GM23248 (cell line): ENCODE measurements at regions not wholly inside any gene's neighbourhood (a gene's known extent, or its start where the extent isn't known, plus 50 kb on each side); places are given as distances from the start of the nearest gene placed in this dataset.

Experiments used
- DNase-seq: peaks from one replicate; pipeline ENCODE4 v3.0.0-alpha.2; 2015
- H2AFZ ChIP-seq: fragments of 200-600 bp; sonication (generic); 2 replicates; pipeline ENCODE4 v1.6.1; 2016; ENCODE audit warnings: antibody characterized with exemption
- H3F3A ChIP-seq: fragments of 200-600 bp; sonication (generic); 2 replicates; pipeline ENCODE4 v1.6.1; 2016; ENCODE audit warnings: mild to moderate bottlenecking, antibody characterized with exemption, mixed run types; ENCODE audit not compliant: insufficient read depth
- H3K27ac ChIP-seq: fragments of 200-600 bp; sonication (generic); 2 replicates; pipeline ENCODE4 v1.5.1; 2016; ENCODE audit warnings: mild to moderate bottlenecking
- H3K27me3 ChIP-seq: fragments of 200-600 bp; sonication (generic); replicated peaks from 2 replicates; pipeline ENCODE4 v1.6.1; 2016; ENCODE audit warnings: mild to moderate bottlenecking; ENCODE audit not compliant: insufficient read depth
- H3K36me3 ChIP-seq: fragments of 200-600 bp; sonication (generic); 2 replicates; pipeline ENCODE4 v1.6.1; 2016; ENCODE audit warnings: low read depth, mild to moderate bottlenecking
- H3K4me1 ChIP-seq: fragments of 200-600 bp; sonication (generic); 2 replicates; pipeline ENCODE4 v1.6.1; 2016; ENCODE audit warnings: mild to moderate bottlenecking; ENCODE audit not compliant: insufficient read depth
- H3K4me2 ChIP-seq: fragments of 200-600 bp; sonication (generic); one replicate; pipeline ENCODE4 v1.6.1; 2016; ENCODE audit warnings: mild to moderate bottlenecking; ENCODE audit not compliant: unreplicated experiment
- H3K4me3 ChIP-seq: fragments of 200-600 bp; sonication (generic); 2 replicates; pipeline ENCODE4 v1.5.1; 2016; ENCODE audit warnings: mild to moderate bottlenecking
- H3K79me2 ChIP-seq: fragments of 200-600 bp; sonication (generic); 2 replicates; pipeline ENCODE4 v1.6.1; 2016; ENCODE audit warnings: mild to moderate bottlenecking; ENCODE audit not compliant: insufficient read depth
- H3K9ac ChIP-seq: fragments of 200-600 bp; sonication (generic); 2 replicates; pipeline ENCODE4 v1.6.1; 2016; ENCODE audit warnings: mild to moderate bottlenecking
- H3K9me2 ChIP-seq: fragments of 200-600 bp; sonication (generic); 2 replicates; pipeline ENCODE4 v1.6.1; 2016; ENCODE audit warnings: mixed run types, mild to moderate bottlenecking, moderate library complexity; ENCODE audit not compliant: insufficient read depth
- H3K9me3 ChIP-seq: fragments of 200-600 bp; sonication (generic); one replicate; pipeline ENCODE4 v1.6.1; 2017; ENCODE audit warnings: low read depth
- H4K20me1 ChIP-seq: fragments of 200-600 bp; sonication (generic); 2 replicates; pipeline ENCODE4 v1.6.0; 2016; ENCODE audit not compliant: insufficient read depth
- EZH2 ChIP-seq: fragments of 200-600 bp; sonication (generic); IDR thresholded peaks from 2 replicates; pipeline ENCODE4 v1.6.1; 2018; ENCODE audit warnings: antibody characterized with exemption, mild to moderate bottlenecking; ENCODE audit not compliant: insufficient read depth, poor library complexity, severe bottlenecking
- EZH2phosphoT487 ChIP-seq: fragments of 200-600 bp; sonication (generic); IDR thresholded peaks from 2 replicates; pipeline ENCODE4 v1.6.1; 2018; ENCODE audit warnings: antibody characterized with exemption, moderate library complexity, mild to moderate bottlenecking, low read depth; ENCODE audit not compliant: insufficient read depth
- WGBS, 2 experiments: methylation state at CpG; one replicate each; pipeline ENCODE4 v1.1.6; 2015 to 2017; ENCODE audit warnings: low lambda C conversion rate in 2 of 2, low coverage in 1 of 2; ENCODE audit errors: missing lambda C conversion rate in 2 of 2; 5-methylcytosine and 5-hydroxymethylcytosine counted together
- in situ Hi-C: fragments of 300-500 bp; cut with MboI; formaldehyde crosslinking; loops from 2 replicates; pipeline ENCODE4 v1.15.0; 2020

DNA sequence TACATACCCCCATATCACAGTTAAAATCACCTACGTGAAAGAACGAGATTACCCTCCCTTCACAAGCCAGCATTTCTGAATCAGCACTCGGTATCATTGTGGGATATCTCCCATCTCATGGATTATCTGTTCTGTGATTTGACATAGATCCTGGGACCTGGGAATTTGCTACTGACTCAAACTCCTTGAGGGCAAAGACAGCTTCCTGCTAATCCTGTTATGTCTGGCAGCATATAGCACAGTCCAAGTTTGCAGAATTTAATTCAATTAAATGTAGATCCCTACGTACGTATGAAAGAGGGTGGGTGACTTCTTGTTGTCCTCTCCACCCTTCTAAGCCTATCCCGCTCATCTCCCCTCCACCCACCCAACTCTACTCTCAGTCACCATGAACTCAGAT, 476.5 kb downstream of the KLF5 start:
- Histone ChIP-seq H3K4me2 (no peak overlapping the region), H3K9me2 (no peaks in the 10 kb centered on the region), H3K36me3 (no peaks in the 10 kb centered on the region), H3K9ac (no peak overlapping the region), H3K27me3 (no peaks in the 10 kb centered on the region; the same call in 1 of the 2 replicates), H3K79me2 (no peaks in the 10 kb centered on the region), H3K27ac (no peak overlapping the region), H3K4me3 (no peak overlapping the region), H3K9me3 (no peaks in the 10 kb centered on the region), H2AFZ (no peak overlapping the region), H3F3A (no peaks in the 10 kb centered on the region), H3K4me1 (no peaks in the 10 kb centered on the region), H4K20me1 (no peaks in the 10 kb centered on the region)
- no peak for TF ChIP-seq EZH2
- no peak for TF ChIP-seq EZH2phosphoT487
- DNase-seq: no peak
- 55 to 63% methylated on average over 6 of the region's 6 CpGs for WGBS, 2 experiments
- in situ Hi-C loops: no loop called here

DNA sequence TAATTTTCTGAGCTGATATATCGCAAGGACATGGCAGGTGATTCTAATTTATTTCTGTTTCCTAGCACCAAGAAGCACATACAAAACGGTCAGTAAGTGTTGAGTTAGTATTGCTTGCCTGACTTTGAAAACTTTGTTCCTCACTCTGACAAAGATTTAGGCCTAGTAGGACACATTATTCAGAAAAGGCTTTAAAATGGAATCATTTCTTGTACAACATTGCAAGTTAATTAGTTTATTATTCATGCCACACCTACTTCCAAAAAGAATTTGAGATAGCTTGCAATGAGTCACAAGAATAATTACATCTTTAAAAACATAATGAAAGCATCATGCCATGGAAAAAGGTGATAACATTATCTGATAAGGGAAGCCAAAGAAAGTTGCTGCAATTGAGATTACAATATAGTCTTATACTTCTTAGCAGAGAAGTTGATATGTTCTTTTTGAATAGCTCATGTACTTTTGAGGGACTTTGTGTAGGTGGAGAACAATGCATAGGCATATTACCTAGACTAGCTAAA, 474.2 kb downstream of the KLF5 start:
- no peak for DNase-seq
- in situ Hi-C loops: no loop called here
- 21 to 23% methylated on average over 2 of the region's 2 CpGs for WGBS, 2 experiments

DNA sequence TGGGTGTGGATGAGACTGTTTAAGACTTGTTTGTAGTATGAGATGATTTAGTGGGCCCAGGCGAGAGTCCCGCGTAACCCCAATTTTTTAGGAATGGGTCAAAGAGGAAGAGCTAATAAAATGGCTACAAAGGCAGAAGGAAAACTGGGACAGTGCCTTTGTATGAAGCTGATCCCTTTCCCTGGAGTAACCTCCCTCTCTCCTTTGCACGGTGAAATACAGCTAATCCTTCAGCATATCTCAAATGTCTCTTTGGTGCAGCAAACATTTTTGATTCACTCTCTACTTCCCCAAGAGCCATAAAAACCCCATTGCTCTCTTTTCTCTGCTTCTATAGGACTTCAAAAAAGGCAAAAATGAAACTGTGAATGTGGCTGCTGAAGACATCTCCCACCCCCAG, 473.8 kb downstream of the KLF5 start:
- TF ChIP-seq EZH2phosphoT487: no peak
- no peak for TF ChIP-seq EZH2

More for the DNA sequence above, 474.2 kb downstream of the KLF5 start:
- Histone ChIP-seq H3K36me3 (no peaks in the 10 kb centered on the region), H2AFZ (no peak overlapping the region), H3K27me3 (no peaks in the 10 kb centered on the region; the same call in 1 of the 2 replicates), H3K27ac (no peak overlapping the region), H4K20me1 (no peaks in the 10 kb centered on the region), H3K9me3 (no peaks in the 10 kb centered on the region), H3K4me1 (no peaks in the 10 kb centered on the region), H3K79me2 (no peaks in the 10 kb centered on the region), H3K4me2 (no peak overlapping the region), H3K4me3 (no peak overlapping the region), H3F3A (no peaks in the 10 kb centered on the region), H3K9me2 (no peaks in the 10 kb centered on the region), H3K9ac (no peak overlapping the region)
- no peak for TF ChIP-seq EZH2
- no peak for TF ChIP-seq EZH2phosphoT487

DNA sequence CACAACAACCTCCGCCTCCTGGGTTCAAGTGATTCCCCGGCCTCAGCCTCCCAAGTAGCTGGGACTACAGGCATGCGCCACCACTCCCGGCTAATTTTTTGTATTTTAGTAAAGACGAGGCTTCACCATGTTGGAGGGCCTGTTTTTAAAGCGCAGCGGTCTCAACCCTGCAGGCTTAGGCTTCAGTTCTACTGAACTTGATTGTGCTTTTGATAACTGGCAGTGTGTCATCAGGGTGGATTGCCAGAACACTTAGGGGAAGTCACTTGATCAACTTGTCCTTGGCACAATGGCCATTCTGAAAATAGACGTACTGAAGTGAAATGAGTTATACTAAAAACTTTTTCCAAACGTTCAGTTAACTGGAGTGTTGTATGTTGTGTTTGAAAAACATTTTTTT, 472.2 kb downstream of the KLF5 start:
- no peak for DNase-seq
- Histone ChIP-seq H3K79me2 (no peaks in the 10 kb centered on the region), H2AFZ (no peak overlapping the region), H4K20me1 (no peaks in the 10 kb centered on the region), H3K4me3 (no peak overlapping the region), H3K9me3 (no peaks in the 10 kb centered on the region), H3K36me3 (no peaks in the 10 kb centered on the region), H3K9me2 (no peaks in the 10 kb centered on the region), H3K27me3 (no peaks in the 10 kb centered on the region; the same call in 1 of the 2 replicates), H3K4me2 (no peak overlapping the region), H3F3A (no peaks in the 10 kb centered on the region), H3K27ac (no peak overlapping the region), H3K4me1 (no peaks in the 10 kb centered on the region), H3K9ac (no peak overlapping the region)
- WGBS, 2 experiments: 35 to 38% methylated on average over 9 of the region's 9 CpGs
- TF ChIP-seq EZH2phosphoT487 (no peak), EZH2 (no peak)
- in situ Hi-C loops: no loop called here

More for the DNA sequence above, 473.8 kb downstream of the KLF5 start:
- Histone ChIP-seq H3K79me2 (no peaks in the 10 kb centered on the region), H3K9me3 (no peaks in the 10 kb centered on the region), H3K36me3 (no peaks in the 10 kb centered on the region), H3K9me2 (no peaks in the 10 kb centered on the region), H3K4me2 (no peak overlapping the region), H2AFZ (no peak overlapping the region), H3K4me1 (no peaks in the 10 kb centered on the region), H3K27ac (no peak overlapping the region), H4K20me1 (no peaks in the 10 kb centered on the region), H3K4me3 (no peak overlapping the region), H3K27me3 (no peaks in the 10 kb centered on the region; the same call in 1 of the 2 replicates), H3K9ac (no peak overlapping the region), H3F3A (no peaks in the 10 kb centered on the region)
- in situ Hi-C loops: no loop called here
- 72 to 73% methylated on average over 4 of the region's 4 CpGs for WGBS, 2 experiments
- DNase-seq: no peak

DNA sequence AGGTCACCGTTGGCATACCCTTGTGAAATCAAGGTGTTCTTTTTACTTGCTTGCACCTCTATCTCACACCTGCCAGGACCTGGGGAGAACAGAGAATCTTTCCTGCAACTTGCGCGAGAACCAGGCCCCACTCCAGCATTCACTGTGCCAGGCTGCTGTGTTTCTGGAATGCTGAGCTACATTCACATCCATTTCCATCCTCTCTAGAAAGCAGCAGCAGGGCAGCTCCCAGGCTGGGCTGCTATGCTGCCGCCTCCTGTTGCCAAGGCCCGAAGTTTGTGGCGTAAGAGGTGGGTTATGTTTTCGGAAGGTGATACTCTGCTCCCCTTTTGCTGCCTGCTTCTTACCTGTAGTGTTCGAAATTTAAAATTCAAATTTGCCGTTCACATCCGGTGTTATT, 464.1 kb downstream of the KLF5 start:
- no peaks in the 10 kb centered on the region for H3F3A ChIP-seq
- H3K9me3 ChIP-seq: no peaks in the 10 kb centered on the region
- H3K4me3 ChIP-seq: no peak overlapping the region
- H3K79me2 ChIP-seq: no peaks in the 10 kb centered on the region
- no peak overlapping the region for H3K9ac ChIP-seq
- H3K4me1 ChIP-seq: no peaks in the 10 kb centered on the region
- no peaks in the 10 kb centered on the region; the same call in 1 of the 2 replicates for H3K27me3 ChIP-seq
- H3K27ac ChIP-seq: no peak overlapping the region
- no peaks in the 10 kb centered on the region for H3K36me3 ChIP-seq
- no peaks in the 10 kb centered on the region for H4K20me1 ChIP-seq
- in situ Hi-C loops: no loop called here
- no peak overlapping the region for H3K4me2 ChIP-seq
- no peak for TF ChIP-seq EZH2phosphoT487
- TF ChIP-seq EZH2: no peak
- 72 to 81% methylated on average over 10 of the region's 10 CpGs for WGBS, 2 experiments
- no peak for DNase-seq
- no peaks in the 10 kb centered on the region for H3K9me2 ChIP-seq
- H2AFZ ChIP-seq: no peak overlapping the region
